B cell (primary cell): ENCODE measurements at regions not wholly inside any gene's neighbourhood (a gene's known extent, or its start where the extent isn't known, plus 50 kb on each side); places are given as distances from the start of the nearest gene placed in this dataset.

Experiments used
- ATAC-seq: fragments of 200-7000 bp; cut with Tn5 transposase; one replicate; pipeline ENCODE4 v1.10.0; 2021; ENCODE audit warnings: low read depth, mild to moderate bottlenecking, moderate number of reproducible peaks, moderate library complexity
- CTCF ChIA-PET: fragments of 350-600 bp; sonication (Branson Sonifier 250); formaldehyde crosslinking; loops from one replicate; lab custom pipeline; 2021; ENCODE audit warnings: antibody characterized with exemption, inconsistent platforms; lab: Charles Lee
- POLR2A ChIA-PET: fragments of 350-600 bp; sonication (Branson Sonifier 250); formaldehyde crosslinking; loops from one replicate; lab custom pipeline; 2021; ENCODE audit warnings: antibody characterized with exemption; lab: Charles Lee
- DNase-seq: peaks from one replicate; pipeline ENCODE4 v3.0.0; 2013
- H2AFZ ChIP-seq: 2 replicates; pipeline ENCODE4 v1.6.1; 2012; ENCODE audit warnings: mild to moderate bottlenecking, low read depth, low read length; ENCODE audit not compliant: insufficient read depth, poor library complexity, severe bottlenecking
- H3K27ac ChIP-seq, 2 donors: 1 replicate in 1 of 2; 2 replicates in 1 of 2; pipeline ENCODE4 v1.5.1; 2012 to 2013; ENCODE audit warnings: low read length in 2 of 2, mild to moderate bottlenecking in 2 of 2, moderate library complexity in 1 of 2
- H3K27me3 ChIP-seq, 4 experiments: fragments of 200-600 bp in 1 of 4; sonication (generic) in 1 of 4; replicated peaks in 1 of 4; 1 replicate in 2 of 4; 2 replicates in 2 of 4; pipeline versions ENCODE4 v1.6.1 to v1.7.0; 2013 to 2016; ENCODE audit warnings: low read length in 3 of 4, mild to moderate bottlenecking in 2 of 4, mixed read lengths in 1 of 4, moderate library complexity in 1 of 4; ENCODE audit not compliant: insufficient read depth in 4 of 4, control insufficient read depth in 3 of 4; ENCODE audit errors: control extremely low read depth in 1 of 4
- H3K36me3 ChIP-seq, 2 experiments: replicated peaks in 1 of 2; 1 replicate in 1 of 2; 2 replicates in 1 of 2; pipeline versions ENCODE4 v1.6.1 to v1.7.1; 2013; ENCODE audit warnings: low read length in 1 of 2; ENCODE audit not compliant: insufficient read depth in 2 of 2, control insufficient read depth in 1 of 2; ENCODE audit errors: control extremely low read depth in 1 of 2, extremely low read depth in 1 of 2
- H3K4me1 ChIP-seq, 2 donors: fragments of 200-600 bp in 1 of 2; sonication (generic) in 1 of 2; 1 replicate in 1 of 2; 2 replicates in 1 of 2; pipeline versions ENCODE4 v1.5.1 to v1.6.1; 2013 to 2017; ENCODE audit warnings: low read length in 2 of 2; ENCODE audit not compliant: control insufficient read depth in 2 of 2, insufficient read depth in 2 of 2
- H3K4me2 ChIP-seq: replicated peaks from 2 replicates; pipeline ENCODE3; 2012; ENCODE audit warnings: mild to moderate bottlenecking, low read depth, low read length; ENCODE audit not compliant: poor library complexity, severe bottlenecking
- H3K4me3 ChIP-seq, 5 experiments: fragments of 200-600 bp in 1 of 5; sonication (generic) in 1 of 5; 1 replicate in 3 of 5; 2 replicates in 2 of 5; pipeline versions ENCODE4 v1.5.1 to v1.7.0; 2011 to 2016; ENCODE audit warnings: low read length in 4 of 5, mild to moderate bottlenecking in 4 of 5, low read depth in 2 of 5, control low read depth in 1 of 5, moderate library complexity in 1 of 5; ENCODE audit not compliant: insufficient read depth in 1 of 5; ENCODE audit errors: control extremely low read depth in 1 of 5, extremely low read depth in 1 of 5
- H3K79me2 ChIP-seq: fragments of 200-600 bp; sonication (generic); one replicate; pipeline ENCODE4 v1.6.0; 2016; ENCODE audit warnings: low read length; ENCODE audit not compliant: control insufficient read depth, insufficient read depth
- H3K9ac ChIP-seq: fragments of 200-600 bp; sonication (generic); 2 replicates; pipeline ENCODE4 v1.6.1; 2017; ENCODE audit warnings: mild to moderate bottlenecking, low read length, moderate library complexity
- H3K9me3 ChIP-seq, 3 donors: one replicate each; pipeline versions ENCODE4 v1.6.1 to v1.7.1; 2013; ENCODE audit warnings: low read length in 2 of 3; ENCODE audit not compliant: control insufficient read depth in 2 of 3, insufficient read depth in 1 of 3; ENCODE audit errors: control extremely low read depth in 1 of 3
- H4K20me1 ChIP-seq: 2 replicates; pipeline ENCODE4 v1.6.0; 2012; ENCODE audit warnings: mild to moderate bottlenecking, low read length; ENCODE audit not compliant: insufficient read depth, control insufficient read depth, poor library complexity, severe bottlenecking
- H3K27ac Mint-ChIP-seq: one replicate; pipeline ENCODE4 v1.8.0; 2021; ENCODE audit warnings: mixed read lengths
- H3K27me3 Mint-ChIP-seq: one replicate; pipeline ENCODE4 v1.8.0; 2021; ENCODE audit warnings: mixed read lengths
- H3K4me1 Mint-ChIP-seq: one replicate; pipeline ENCODE4 v1.8.0; 2021; ENCODE audit warnings: mixed read lengths
- H3K4me3 Mint-ChIP-seq: one replicate; pipeline ENCODE4 v1.8.0; 2021; ENCODE audit warnings: mixed read lengths
- H3K9me3 Mint-ChIP-seq: one replicate; pipeline ENCODE4 v1.8.0; 2022; ENCODE audit warnings: mixed read lengths; ENCODE audit not compliant: insufficient read depth
- EZH2 ChIP-seq: IDR thresholded peaks from 2 replicates; pipeline ENCODE4 v1.6.1; 2012; ENCODE audit warnings: borderline replicate concordance, low read depth, mild to moderate bottlenecking, moderate library complexity, low read length; ENCODE audit not compliant: insufficient read depth, poor library complexity, severe bottlenecking
- WGBS: methylation state at CpG from one replicate; pipeline ENCODE4 v1.1.5; 2013; ENCODE audit warnings: missing lambda C conversion rate; ENCODE audit not compliant: insufficient coverage; 5-methylcytosine and 5-hydroxymethylcytosine counted together
- intact Hi-C: fragments of 100-400 bp; cut with micrococcal nuclease; formaldehyde crosslinking; loops from one replicate; pipeline ENCODE4 v1.10.0; 2022
- TF ChIP-seq, protein P1 (sequence below): fragments of 200-600 bp; IDR thresholded peaks from one replicate; pipeline ENCODE4 v1.8.0; 2022; ENCODE audit warnings: antibody characterized with exemption, mild to moderate bottlenecking

GRCh38 chr12:5248999-5249526 is 182.8 kb upstream of the NTF3 start:
- ChIA-PET CTCF (no interaction called here), POLR2A (no interaction called here)
- DNase-seq: no peak
- Histone ChIP-seq H2AFZ (no peak overlapping the region), H3K36me3 (no peaks in the 10 kb centered on the region), H3K4me2 (no peak overlapping the region), H3K27ac (no peak overlapping the region), H3K79me2 (no peaks in the 10 kb centered on the region), H3K9ac (no peak overlapping the region), H4K20me1 (no peaks in the 10 kb centered on the region), H3K9me3 (no peaks in the 10 kb centered on the region), H3K27me3 (peaks cover 0 to 2% (median 0%) of the 10 kb centered on the region in 4 experiments), H3K4me3 (no peak overlapping the region), H3K4me1 (no peaks in the 10 kb centered on the region)
- no peak overlapping the region for H3K27ac Mint-ChIP-seq
- H3K27me3 Mint-ChIP-seq: peaks cover 5% of the 10 kb centered on the region
- ATAC-seq: no peak
- intact Hi-C loops: no loop called here
- H3K4me3 Mint-ChIP-seq: no peak overlapping the region
- H3K4me1 Mint-ChIP-seq: no peaks in the 10 kb centered on the region
- H3K9me3 Mint-ChIP-seq: no peaks in the 10 kb centered on the region
- no CpG with 5 or more reads among the region's 8 CpGs for WGBS
- no peak for TF ChIP-seq EZH2
- TF ChIP-seq, protein P1, sequence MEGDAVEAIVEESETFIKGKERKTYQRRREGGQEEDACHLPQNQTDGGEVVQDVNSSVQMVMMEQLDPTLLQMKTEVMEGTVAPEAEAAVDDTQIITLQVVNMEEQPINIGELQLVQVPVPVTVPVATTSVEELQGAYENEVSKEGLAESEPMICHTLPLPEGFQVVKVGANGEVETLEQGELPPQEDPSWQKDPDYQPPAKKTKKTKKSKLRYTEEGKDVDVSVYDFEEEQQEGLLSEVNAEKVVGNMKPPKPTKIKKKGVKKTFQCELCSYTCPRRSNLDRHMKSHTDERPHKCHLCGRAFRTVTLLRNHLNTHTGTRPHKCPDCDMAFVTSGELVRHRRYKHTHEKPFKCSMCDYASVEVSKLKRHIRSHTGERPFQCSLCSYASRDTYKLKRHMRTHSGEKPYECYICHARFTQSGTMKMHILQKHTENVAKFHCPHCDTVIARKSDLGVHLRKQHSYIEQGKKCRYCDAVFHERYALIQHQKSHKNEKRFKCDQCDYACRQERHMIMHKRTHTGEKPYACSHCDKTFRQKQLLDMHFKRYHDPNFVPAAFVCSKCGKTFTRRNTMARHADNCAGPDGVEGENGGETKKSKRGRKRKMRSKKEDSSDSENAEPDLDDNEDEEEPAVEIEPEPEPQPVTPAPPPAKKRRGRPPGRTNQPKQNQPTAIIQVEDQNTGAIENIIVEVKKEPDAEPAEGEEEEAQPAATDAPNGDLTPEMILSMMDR: no peak

GRCh38 chr12:5251092-5251491 is 180.8 kb upstream of the NTF3 start:
- H3K4me3 ChIP-seq: no peak overlapping the region
- no peaks in the 10 kb centered on the region for H3K4me1 Mint-ChIP-seq
- WGBS: 100% methylated on average over 2 of the region's 6 CpGs

More at GRCh38 chr12:5251092-5251491, 180.8 kb upstream of the NTF3 start:
- Histone ChIP-seq H3K27ac (no peak overlapping the region), H3K27me3 (peaks cover 0 to 2% (median 0%) of the 10 kb centered on the region in 4 experiments), H3K9me3 (no peaks in the 10 kb centered on the region), H3K4me2 (no peak overlapping the region), H3K9ac (no peak overlapping the region), H3K4me1 (no peaks in the 10 kb centered on the region), H4K20me1 (no peaks in the 10 kb centered on the region), H3K79me2 (no peaks in the 10 kb centered on the region), H2AFZ (no peak overlapping the region), H3K36me3 (no peaks in the 10 kb centered on the region)
- H3K9me3 Mint-ChIP-seq: no peaks in the 10 kb centered on the region
- peaks cover 9% of the 10 kb centered on the region for H3K27me3 Mint-ChIP-seq
- TF ChIP-seq, protein P1: no peak
- TF ChIP-seq EZH2: no peak
- intact Hi-C loops: no loop called here
- DNase-seq (no peak), ATAC-seq (no peak)
- H3K4me3 Mint-ChIP-seq: no peak overlapping the region
- H3K27ac Mint-ChIP-seq: no peak overlapping the region
- ChIA-PET CTCF (no interaction called here), POLR2A (no interaction called here)
